Esophagus squamous epithelium (tissue), 4 donors: ENCODE measurements at regions not wholly inside any gene's neighbourhood (a gene's known extent, or its start where the extent isn't known, plus 50 kb on each side); places are given as distances from the start of the nearest gene placed in this dataset.

ENCODE experiments used
- CTCF ChIP-seq, 6 experiments: fragments of 450-650 bp in 4 of 6; fragments of 200-600 bp in 2 of 6; sonication (generic) in 2 of 6; IDR thresholded peaks; one replicate each; pipeline ENCODE4 v1.5.1; 2016 to 2019; ENCODE audit warnings: antibody characterized with exemption in 6 of 6, mild to moderate bottlenecking in 4 of 6, moderate library complexity in 4 of 6
- POLR2A ChIP-seq, 4 donors: fragments of 450-650 bp; IDR thresholded peaks; one replicate each; pipeline ENCODE4 v1.6.1; 2017; ENCODE audit warnings: antibody characterized with exemption in 4 of 4, mild to moderate bottlenecking in 4 of 4, moderate library complexity in 3 of 4

- TF ChIP-seq POLR2A (IDR thresholded peaks at IDR 0.05): no peak
- TF ChIP-seq CTCF (IDR thresholded peaks at IDR 0.05): no peak
Measured at GRCh38 chr16:59907611-59908010, 1173.5 kb upstream of the GOT2 start.
